GM19099 (cell line): ENCODE measurements at regions not wholly inside any gene's neighbourhood (a gene's known extent, or its start where the extent isn't known, plus 50 kb on each side); places are given as distances from the start of the nearest gene placed in this dataset.

Experiments used
- POLR2A ChIP-seq: IDR thresholded peaks from 3 replicates; pipeline ENCODE4 v1.6.1; 2011; ENCODE audit warnings: low read depth; ENCODE audit not compliant: insufficient read length; ENCODE audit errors: extremely low read depth

GRCh38 chr2:8606226-8606625 lies 75.6 kb upstream of the ID2 start:
- TF ChIP-seq POLR2A: no peak

- no peak for TF ChIP-seq POLR2A
Measured at GRCh38 chr2:8606649-8607550, 75.0 kb upstream of the ID2 start.

- TF ChIP-seq POLR2A: no peak
Measured at GRCh38 chr2:8607606-8608005, 74.2 kb upstream of the ID2 start.

- TF ChIP-seq POLR2A: no peak
Measured at GRCh38 chr2:8608411-8608954, 73.4 kb upstream of the ID2 start.

- TF ChIP-seq POLR2A: no peak
Measured at GRCh38 chr2:8609357-8609811, 72.5 kb upstream of the ID2 start.

GRCh38 chr2:8611246-8611645 lies 70.6 kb upstream of the ID2 start:
- TF ChIP-seq POLR2A: no peak

- TF ChIP-seq POLR2A: no peak
Measured at GRCh38 chr2:8611700-8612099, 70.2 kb upstream of the ID2 start.

- no peak for TF ChIP-seq POLR2A
Measured at GRCh38 chr2:8612734-8613179, 69.1 kb upstream of the ID2 start.

GRCh38 chr2:8614646-8615045 lies 67.2 kb upstream of the ID2 start:
- no peak for TF ChIP-seq POLR2A

- TF ChIP-seq POLR2A: no peak
Measured at GRCh38 chr2:8615252-8615575, 66.6 kb upstream of the ID2 start.

GRCh38 chr2:8615576-8616281 lies 66.1 kb upstream of the ID2 start:
- TF ChIP-seq POLR2A: no peak

- TF ChIP-seq POLR2A: no peak
Measured at GRCh38 chr2:8617048-8617447, 64.8 kb upstream of the ID2 start.

GRCh38 chr2:8617590-8617989 lies 64.3 kb upstream of the ID2 start:
- TF ChIP-seq POLR2A: no peak

GRCh38 chr2:8619071-8619470 lies 62.8 kb upstream of the ID2 start:
- TF ChIP-seq POLR2A: no peak

- TF ChIP-seq POLR2A: no peak
Measured at GRCh38 chr2:8620611-8621382, 61.1 kb upstream of the ID2 start.
